IMR-90 (cell line): ENCODE measurements at regions not wholly inside any gene's neighbourhood (a gene's known extent, or its start where the extent isn't known, plus 50 kb on each side); places are given as distances from the start of the nearest gene placed in this dataset.

ENCODE experiments used
- ATAC-seq: fragments of 200-7000 bp; cut with Tn5 transposase; 2 replicates; pipeline ENCODE4 v1.9.1; 2020; ENCODE audit warnings: low read depth, mild to moderate bottlenecking, moderate library complexity
- BruUV-seq: library from RNA; stranded (reverse); fragments of 400-500 nt; replicated peaks from 2 replicates; lab custom pipeline; 2021; lab: Mats Ljungman, UMichigan
- CTCF ChIA-PET: fragments of 300-600 bp; formaldehyde crosslinking; extraction: SDS; loops from one replicate; lab custom pipeline; 2021; ENCODE audit warnings: antibody characterized with exemption; lab: Yijun Ruan, JAX
- POLR2A ChIA-PET: fragments of 300-600 bp; sonication (Branson Sonifier 250); formaldehyde crosslinking; loops from one replicate; lab custom pipeline; 2022; ENCODE audit warnings: antibody characterized with exemption; ENCODE audit not compliant: unreplicated experiment; lab: Charles Lee
- DNase-seq: peaks from one replicate; pipeline ENCODE4 v3.0.0; 2013
- H2AFZ ChIP-seq: replicated peaks from 2 replicates; pipeline ENCODE3; 2013; ENCODE audit warnings: low read length, mild to moderate bottlenecking; ENCODE audit not compliant: poor library complexity
- H2AK5ac ChIP-seq: 2 replicates; pipeline ENCODE4 v1.6.1; 2013; ENCODE audit warnings: low read depth, low read length, inconsistent platforms
- H2AK9ac ChIP-seq: replicated peaks from 2 replicates; pipeline ENCODE3; 2013; ENCODE audit warnings: mild to moderate bottlenecking, low read depth, low read length, moderate library complexity; ENCODE audit not compliant: poor library complexity
- H2BK120ac ChIP-seq: 2 replicates; pipeline ENCODE4 v1.6.1; 2013; ENCODE audit warnings: low read depth, low read length, inconsistent platforms
- H2BK15ac ChIP-seq: 3 replicates; pipeline ENCODE4 v1.6.1; 2013; ENCODE audit warnings: low read depth, low read length, inconsistent platforms
- H2BK20ac ChIP-seq: 2 replicates; pipeline ENCODE4 v1.6.1; 2013; ENCODE audit warnings: low read depth, mild to moderate bottlenecking, inconsistent platforms, low read length, moderate library complexity
- H2BK5ac ChIP-seq: 2 replicates; pipeline ENCODE4 v1.6.1; 2013; ENCODE audit warnings: mild to moderate bottlenecking, low read depth, low read length, inconsistent platforms; ENCODE audit not compliant: poor library complexity, severe bottlenecking
- H3K14ac ChIP-seq: replicated peaks from 2 replicates; pipeline ENCODE4 v1.6.1; 2013; ENCODE audit warnings: low read depth, low read length, inconsistent platforms
- H3K18ac ChIP-seq: 2 replicates; pipeline ENCODE4 v1.6.1; 2013; ENCODE audit warnings: low read depth, low read length, control low read depth
- H3K23ac ChIP-seq: 2 replicates; pipeline ENCODE4 v1.6.1; 2013; ENCODE audit warnings: low read depth, low read length, inconsistent platforms
- H3K27ac ChIP-seq: 2 replicates; pipeline ENCODE4 v1.5.1; 2013; ENCODE audit warnings: mild to moderate bottlenecking, control low read depth, low read length; ENCODE audit not compliant: insufficient read depth
- H3K27me3 ChIP-seq: 2 replicates; pipeline ENCODE4 v1.6.1; 2013; ENCODE audit warnings: low read length; ENCODE audit not compliant: control insufficient read depth, insufficient read depth
- H3K36me3 ChIP-seq: 2 replicates; pipeline ENCODE4 v1.6.1; 2013; ENCODE audit warnings: low read length, mixed read lengths; ENCODE audit not compliant: control insufficient read depth, insufficient read depth
- H3K4ac ChIP-seq: 2 replicates; pipeline ENCODE4 v1.6.1; 2013; ENCODE audit warnings: low read depth, low read length, inconsistent platforms
- H3K4me1 ChIP-seq: 2 replicates; pipeline ENCODE4 v1.6.1; 2013; ENCODE audit warnings: low read length, mixed read lengths; ENCODE audit not compliant: control insufficient read depth, insufficient read depth
- H3K4me2 ChIP-seq: 2 replicates; pipeline ENCODE4 v1.6.1; 2013; ENCODE audit warnings: low read depth, mild to moderate bottlenecking, control low read depth, low read length, moderate library complexity
- H3K4me3 ChIP-seq: 2 replicates; pipeline ENCODE4 v1.5.1; 2013; ENCODE audit warnings: low read depth, mild to moderate bottlenecking, control low read depth, low read length, moderate library complexity; ENCODE audit not compliant: insufficient read depth
- H3K56ac ChIP-seq: 2 replicates; pipeline ENCODE4 v1.6.1; 2013; ENCODE audit warnings: low read length, inconsistent platforms; ENCODE audit not compliant: insufficient read depth; ENCODE audit errors: extremely low read depth
- H3K79me1 ChIP-seq, 2 experiments: 2 replicates each; pipeline ENCODE4 v1.6.1; 2013; ENCODE audit warnings: low read length in 2 of 2, inconsistent platforms in 1 of 2, low read depth in 1 of 2
- H3K9ac ChIP-seq: 2 replicates; pipeline ENCODE4 v1.6.1; 2013; ENCODE audit warnings: low read depth, low read length, control low read depth
- H3K9me1 ChIP-seq: 2 replicates; pipeline ENCODE4 v1.6.1; 2013; ENCODE audit warnings: low read length, inconsistent platforms; ENCODE audit not compliant: insufficient read depth
- H3K9me3 ChIP-seq: 2 replicates; pipeline ENCODE4 v1.6.1; 2013; ENCODE audit warnings: low read length; ENCODE audit not compliant: control insufficient read depth, insufficient read depth
- H4K20me1 ChIP-seq: 2 replicates; pipeline ENCODE4 v1.6.1; 2013; ENCODE audit warnings: low read length, inconsistent platforms; ENCODE audit not compliant: insufficient read depth
- H4K5ac ChIP-seq: 2 replicates; pipeline ENCODE4 v1.6.1; 2013; ENCODE audit warnings: mild to moderate bottlenecking, low read depth, low read length, control low read depth
- H4K8ac ChIP-seq, 2 experiments: 2 replicates each; pipeline ENCODE4 v1.6.1; 2013; ENCODE audit warnings: low read depth in 2 of 2, low read length in 2 of 2, control low read depth in 1 of 2, inconsistent platforms in 1 of 2
- H4K91ac ChIP-seq: 2 replicates; pipeline ENCODE4 v1.6.1; 2013; ENCODE audit warnings: low read depth, low read length, inconsistent platforms; ENCODE audit not compliant: insufficient read depth
- CHD1 ChIP-seq: IDR thresholded peaks from 2 replicates; pipeline ENCODE4 v1.6.1; 2012; ENCODE audit warnings: low read depth, low read length, improper control_type of control experiment
- MXI1 ChIP-seq: IDR thresholded peaks from 2 replicates; pipeline ENCODE4 v1.6.1; 2012; ENCODE audit warnings: low read depth, mild to moderate bottlenecking, low read length, moderate library complexity, borderline replicate concordance
- NFE2L2 ChIP-seq: fragments of 150-350 bp; IDR thresholded peaks from 2 replicates; pipeline ENCODE4 v1.6.1; 2016; ENCODE audit warnings: low read depth, mild to moderate bottlenecking, low read length
- RFX5 ChIP-seq: IDR thresholded peaks from 2 replicates; pipeline ENCODE4 v1.8.0; 2012; ENCODE audit warnings: low read depth, mild to moderate bottlenecking, low read length, moderate library complexity
- whole genome bisulfite sequencing, 2 experiments: methylation state at CpG; one replicate each; pipeline versions ENCODE4 v1.1.5 to v1.1.7; 2013; ENCODE audit warnings: missing lambda C conversion rate in 2 of 2; ENCODE audit not compliant: insufficient read length in 1 of 2; ENCODE audit errors: extremely low coverage in 2 of 2; 5-methylcytosine and 5-hydroxymethylcytosine counted together
- dilution Hi-C: fragments of 300-500 bp; cut with HindIII; formaldehyde crosslinking; loops from one replicate; pipeline ENCODE4 v1.14.3; 2018; ENCODE audit warnings: low sequenced_read_pairs; ENCODE audit not compliant: unreplicated experiment
- in situ Hi-C: fragments of 300-500 bp; cut with MboI; formaldehyde crosslinking; loops from 3 replicates; pipeline ENCODE4 v1.14.3; 2019; ENCODE audit warnings: low sequenced_read_pairs, inconsistent platforms, mixed read lengths
- intact Hi-C: fragments of 100-400 bp; cut with micrococcal nuclease; formaldehyde crosslinking; loops from 2 replicates; pipeline ENCODE4 v1.10.0; 2022

GRCh38 chr17:13405807-13406206, 195.9 kb downstream of the HS3ST3A1 start:
- H2BK5ac ChIP-seq = no peak overlapping the region
- POLR2A ChIA-PET = no interaction called here
- H2BK120ac ChIP-seq = no peak overlapping the region
- H3K4ac ChIP-seq = no peak overlapping the region
- H2AFZ ChIP-seq = no peak overlapping the region
- intact Hi-C loops (no loop called here), in situ Hi-C loops (no loop called here), dilution Hi-C loops (no loop called here)
- no peaks in the 10 kb centered on the region for H3K9me1 ChIP-seq
- no peaks in the 10 kb centered on the region for H3K36me3 ChIP-seq
- no peaks in the 10 kb centered on the region for H3K79me1 ChIP-seq
- H4K5ac ChIP-seq = peak overlapping the region; percentile 61
- DNase-seq (no peak), ATAC-seq (no peak)
- no peak overlapping the region for H4K8ac ChIP-seq
- no peak overlapping the region for H3K23ac ChIP-seq
- no peaks in the 10 kb centered on the region for H3K27me3 ChIP-seq
- no peak overlapping the region for H3K4me3 ChIP-seq
- BruUV-seq = no TSS peak
- no peak for TF ChIP-seq MXI1
- TF ChIP-seq CHD1 = no peak
- TF ChIP-seq NFE2L2 = no peak
- no peak for TF ChIP-seq RFX5
- CTCF ChIA-PET = no interaction called here
- H3K9ac ChIP-seq = no peak overlapping the region
- no peak overlapping the region for H3K27ac ChIP-seq
- 0 out of 2 replicates have a peak overlapping the region, but pooled peaks have one; percentile 3 for H3K18ac ChIP-seq
- no peaks in the 10 kb centered on the region for H4K20me1 ChIP-seq
- H3K14ac ChIP-seq = peak overlapping the region; percentile 39; the same call in 1 of the 2 replicates
- H2AK9ac ChIP-seq = no peak overlapping the region
- 100% methylated on average over 1 of the region's 3 CpGs; no CpG with 5 or more reads in 1 of the 2 experiments for WGBS, 2 experiments
- no peak overlapping the region for H3K56ac ChIP-seq
- H4K91ac ChIP-seq = no peak overlapping the region
- no peaks in the 10 kb centered on the region for H3K9me3 ChIP-seq
- no peak overlapping the region for H2BK20ac ChIP-seq
- H2AK5ac ChIP-seq = no peak overlapping the region
- H3K4me1 ChIP-seq = peaks cover 3% of the 10 kb centered on the region
- no peak overlapping the region for H2BK15ac ChIP-seq
- H3K4me2 ChIP-seq = no peak overlapping the region
